Neural progenitor cell (in vitro differentiated cells): ENCODE measurements at regions not wholly inside any gene's neighbourhood (a gene's known extent, or its start where the extent isn't known, plus 50 kb on each side); places are given as distances from the start of the nearest gene placed in this dataset.
A peak's percentile ranks its signal among the peaks of the same experiment; 100 is the strongest.

ENCODE experiments used
- DNase-seq: peaks from one replicate; pipeline ENCODE4 v3.0.0-alpha.2; 2016; ENCODE audit warnings: low spot score
- H2AFZ ChIP-seq: fragments of 200-600 bp; sonication (generic); replicated peaks from 2 replicates; pipeline ENCODE4 v1.6.1; 2016; ENCODE audit warnings: antibody characterized with exemption
- H3F3A ChIP-seq: fragments of 200-600 bp; sonication (generic); 2 replicates; pipeline ENCODE4 v1.6.1; 2016; ENCODE audit warnings: antibody characterized with exemption, low read depth
- H3K27ac ChIP-seq: fragments of 200-600 bp; sonication (generic); 2 replicates; pipeline ENCODE4 v1.5.1; 2016; ENCODE audit warnings: mild to moderate bottlenecking
- H3K27me3 ChIP-seq: fragments of 200-600 bp; sonication (generic); 2 replicates; pipeline ENCODE4 v1.6.1; 2016; ENCODE audit warnings: mild to moderate bottlenecking, moderate library complexity
- H3K36me3 ChIP-seq: fragments of 200-600 bp; sonication (generic); 2 replicates; pipeline ENCODE4 v1.5.1; 2016
- H3K4me1 ChIP-seq: fragments of 200-600 bp; sonication (generic); 2 replicates; pipeline ENCODE4 v1.6.1; 2016; ENCODE audit warnings: mixed run types
- H3K4me2 ChIP-seq: fragments of 200-600 bp; sonication (generic); 2 replicates; pipeline ENCODE4 v1.6.1; 2016
- H3K4me3 ChIP-seq: fragments of 200-600 bp; sonication (generic); 2 replicates; pipeline ENCODE4 v1.5.1; 2016
- H3K79me2 ChIP-seq: fragments of 200-600 bp; sonication (generic); 2 replicates; pipeline ENCODE4 v1.6.1; 2016; ENCODE audit warnings: low read depth
- H3K9ac ChIP-seq: fragments of 200-600 bp; sonication (generic); 2 replicates; pipeline ENCODE4 v1.6.1; 2016
- H3K9me3 ChIP-seq: fragments of 200-600 bp; sonication (generic); 2 replicates; pipeline ENCODE4 v1.5.1; 2016; ENCODE audit warnings: low read depth
- H4K20me1 ChIP-seq: fragments of 200-600 bp; sonication (generic); 2 replicates; pipeline ENCODE4 v1.6.1; 2016; ENCODE audit warnings: low read depth
- H3K27ac Mint-ChIP-seq: 3 replicates; pipeline ENCODE4 v1.8.0; 2021; ENCODE audit warnings: mixed read lengths
- H3K27me3 Mint-ChIP-seq: 2 replicates; pipeline ENCODE4 v1.8.0; 2022; ENCODE audit warnings: low read depth, mild to moderate bottlenecking, inconsistent platforms, moderate library complexity, mixed read lengths; ENCODE audit not compliant: insufficient read depth
- H3K36me3 Mint-ChIP-seq: 3 replicates; pipeline ENCODE4 v1.8.0; 2021; ENCODE audit warnings: mixed read lengths
- H3K4me1 Mint-ChIP-seq: 3 replicates; pipeline ENCODE4 v1.8.0; 2021; ENCODE audit warnings: mixed read lengths
- H3K4me3 Mint-ChIP-seq: 3 replicates; pipeline ENCODE4 v1.8.0; 2021; ENCODE audit warnings: mild to moderate bottlenecking, moderate library complexity, mixed read lengths
- H3K9me3 Mint-ChIP-seq: 3 replicates; pipeline ENCODE4 v1.8.0; 2020; ENCODE audit warnings: mixed read lengths
- EZH2 ChIP-seq: fragments of 200-600 bp; sonication (generic); IDR thresholded peaks from 2 replicates; pipeline ENCODE4 v1.6.1; 2017; ENCODE audit warnings: antibody characterized with exemption, mild to moderate bottlenecking, moderate library complexity
- EZH2phosphoT487 ChIP-seq: fragments of 200-600 bp; sonication (generic); IDR thresholded peaks from 2 replicates; pipeline ENCODE4 v1.6.1; 2017; ENCODE audit warnings: antibody characterized with exemption
- TF ChIP-seq, protein P1 (sequence below): fragments of 200-600 bp; sonication (generic); IDR thresholded peaks from 2 replicates; pipeline ENCODE4 v1.5.1; 2017; ENCODE audit warnings: antibody characterized with exemption, mild to moderate bottlenecking

DNA sequence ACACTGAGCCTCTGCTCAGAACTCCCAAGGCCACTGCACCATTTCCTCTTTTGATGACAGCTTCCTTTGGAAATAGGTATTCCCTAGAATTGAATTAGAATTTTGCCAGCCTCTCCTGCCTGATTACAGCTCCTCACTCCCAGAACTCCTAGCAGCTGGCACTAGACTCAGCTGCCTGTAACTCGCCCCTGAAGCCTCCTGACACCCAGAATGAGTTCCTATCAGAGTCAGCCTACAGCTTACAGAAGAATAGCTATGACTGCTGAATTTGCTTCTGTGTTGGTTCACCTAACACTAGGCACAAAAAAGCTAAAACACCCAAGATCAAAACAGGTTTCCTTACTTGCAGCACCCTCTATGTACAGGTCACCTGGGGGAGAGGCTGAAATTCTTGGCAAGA, 108.2 kb upstream of the PTPRM start:
- no peak overlapping the region for H3K4me2 ChIP-seq
- Mint-ChIP-seq H3K9me3 (peaks cover 3% of the 10 kb centered on the region), H3K4me1 (peaks cover 38% of the 10 kb centered on the region), H3K4me3 (no peak overlapping the region), H3K27ac (no peak overlapping the region), H3K36me3 (no peaks in the 10 kb centered on the region), H3K27me3 (no peaks in the 10 kb centered on the region)
- TF ChIP-seq EZH2phosphoT487 (no peak), EZH2 (no peak)
- TF ChIP-seq, protein P1, sequence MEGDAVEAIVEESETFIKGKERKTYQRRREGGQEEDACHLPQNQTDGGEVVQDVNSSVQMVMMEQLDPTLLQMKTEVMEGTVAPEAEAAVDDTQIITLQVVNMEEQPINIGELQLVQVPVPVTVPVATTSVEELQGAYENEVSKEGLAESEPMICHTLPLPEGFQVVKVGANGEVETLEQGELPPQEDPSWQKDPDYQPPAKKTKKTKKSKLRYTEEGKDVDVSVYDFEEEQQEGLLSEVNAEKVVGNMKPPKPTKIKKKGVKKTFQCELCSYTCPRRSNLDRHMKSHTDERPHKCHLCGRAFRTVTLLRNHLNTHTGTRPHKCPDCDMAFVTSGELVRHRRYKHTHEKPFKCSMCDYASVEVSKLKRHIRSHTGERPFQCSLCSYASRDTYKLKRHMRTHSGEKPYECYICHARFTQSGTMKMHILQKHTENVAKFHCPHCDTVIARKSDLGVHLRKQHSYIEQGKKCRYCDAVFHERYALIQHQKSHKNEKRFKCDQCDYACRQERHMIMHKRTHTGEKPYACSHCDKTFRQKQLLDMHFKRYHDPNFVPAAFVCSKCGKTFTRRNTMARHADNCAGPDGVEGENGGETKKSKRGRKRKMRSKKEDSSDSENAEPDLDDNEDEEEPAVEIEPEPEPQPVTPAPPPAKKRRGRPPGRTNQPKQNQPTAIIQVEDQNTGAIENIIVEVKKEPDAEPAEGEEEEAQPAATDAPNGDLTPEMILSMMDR, result no peak
- no peak overlapping the region for H3K27ac ChIP-seq
- no peaks in the 10 kb centered on the region for H3K36me3 ChIP-seq
- DNase-seq, result no peak
- peaks cover 26% of the 10 kb centered on the region for H3K4me1 ChIP-seq
- no peaks in the 10 kb centered on the region for H3K27me3 ChIP-seq
- H4K20me1 ChIP-seq, result no peaks in the 10 kb centered on the region
- H3K9ac ChIP-seq, result no peak overlapping the region
- H3K9me3 ChIP-seq, result no peaks in the 10 kb centered on the region
- no peak overlapping the region for H3K4me3 ChIP-seq
- no peak overlapping the region for H2AFZ ChIP-seq
- H3F3A ChIP-seq, result peaks cover 5% of the 10 kb centered on the region
- no peaks in the 10 kb centered on the region for H3K79me2 ChIP-seq

DNA sequence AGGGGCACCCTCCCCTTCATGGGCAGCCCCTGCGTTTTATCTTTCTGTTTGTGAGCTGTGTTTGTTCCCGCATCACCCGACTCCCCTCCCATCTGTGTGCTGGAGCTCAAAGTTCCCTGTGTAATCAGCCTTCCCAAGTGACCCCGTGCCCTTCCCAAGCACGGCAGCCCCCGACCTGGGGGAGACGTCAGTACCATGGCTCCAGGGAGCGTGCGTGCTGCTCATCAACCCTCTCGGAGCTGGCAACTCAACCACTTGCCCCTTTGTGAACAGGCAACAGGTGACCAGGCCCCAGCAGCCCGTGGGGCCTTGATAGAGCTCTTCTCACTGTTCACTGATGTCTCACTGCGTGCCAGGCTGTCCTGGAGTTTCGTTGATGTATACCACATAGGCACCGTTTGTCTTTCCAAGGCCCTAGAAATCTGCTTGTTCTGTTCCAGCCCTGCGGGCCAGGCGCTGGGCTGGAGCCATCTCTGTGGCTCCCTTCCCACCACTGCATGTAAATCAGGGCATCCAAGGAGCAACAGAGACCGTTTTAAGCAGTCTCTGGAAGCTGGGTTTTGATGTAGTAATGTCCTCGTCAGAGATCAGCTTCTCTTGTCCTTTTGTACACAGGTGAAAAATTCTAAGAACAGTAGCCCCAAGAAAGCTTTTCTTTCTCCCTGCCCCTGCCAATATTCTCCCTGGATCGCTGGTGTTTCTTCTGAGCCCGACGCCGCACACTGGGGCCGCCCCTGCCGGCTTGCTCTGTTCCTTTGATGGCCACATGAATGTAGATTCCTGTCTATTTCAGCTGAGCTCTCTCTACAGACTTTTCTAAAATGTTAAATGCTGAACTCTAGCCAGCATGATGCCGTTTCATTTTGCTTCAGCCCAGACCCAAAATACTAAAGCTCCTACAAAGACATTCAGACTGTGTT, 107.0 kb upstream of the PTPRM start:
- Mint-ChIP-seq H3K9me3 (peaks cover 3% of the 10 kb centered on the region), H3K4me1 (peaks cover 38% of the 10 kb centered on the region), H3K27ac (peak overlapping the region; percentile 76), H3K4me3 (no peak overlapping the region), H3K36me3 (no peaks in the 10 kb centered on the region), H3K27me3 (no peaks in the 10 kb centered on the region)
- TF ChIP-seq EZH2 (no peak), EZH2phosphoT487 (no peak)
- Histone ChIP-seq H3K79me2 (no peaks in the 10 kb centered on the region), H4K20me1 (no peaks in the 10 kb centered on the region), H3F3A (peaks cover 5% of the 10 kb centered on the region), H2AFZ (peak overlapping the region; percentile 98), H3K9ac (no peak overlapping the region), H3K36me3 (no peaks in the 10 kb centered on the region), H3K4me1 (peaks cover 26% of the 10 kb centered on the region), H3K4me3 (no peak overlapping the region), H3K27me3 (no peaks in the 10 kb centered on the region), H3K9me3 (no peaks in the 10 kb centered on the region), H3K4me2 (peak overlapping the region; percentile 37), H3K27ac (peak overlapping the region; percentile 30)
- DNase-seq, result peak; percentile 18

DNA sequence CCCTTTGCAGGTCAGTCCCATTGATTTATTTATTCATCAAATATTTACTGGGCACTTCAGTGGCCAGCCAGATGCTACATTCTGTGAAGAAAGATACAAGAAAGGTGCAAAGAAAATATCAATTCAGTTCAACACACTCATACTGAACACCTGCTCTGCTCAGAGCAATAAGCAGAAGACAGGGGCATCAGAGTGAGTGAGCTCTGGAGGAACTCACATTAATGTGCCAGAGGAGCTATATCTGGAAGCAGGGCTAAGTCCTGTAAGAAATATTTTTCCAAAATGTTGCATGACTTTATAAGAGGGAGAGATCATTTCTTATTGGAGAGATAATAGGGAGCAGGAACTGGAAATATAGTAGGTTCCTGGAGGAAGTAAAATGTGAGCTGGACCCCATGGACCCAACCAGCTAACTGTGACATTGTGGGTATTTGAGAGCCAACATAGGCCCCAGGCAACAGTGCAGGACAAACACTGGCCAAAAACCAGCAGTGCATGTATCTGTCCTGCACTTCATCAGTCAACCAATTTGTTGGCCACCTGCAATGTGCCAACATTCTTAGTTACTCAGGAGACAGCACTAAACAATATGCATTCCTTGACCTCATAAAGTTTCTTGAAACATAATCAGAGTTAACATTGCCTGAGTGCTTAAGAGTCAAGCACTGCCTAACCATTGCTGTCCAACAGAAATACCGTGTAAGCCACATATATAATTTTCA, 102.7 kb upstream of the PTPRM start:
- no peaks in the 10 kb centered on the region for H4K20me1 ChIP-seq
- no peak for DNase-seq
- no peak overlapping the region for H3K9ac ChIP-seq
- no peak overlapping the region for H3K27ac ChIP-seq
- peaks cover 13% of the 10 kb centered on the region for H3K4me1 ChIP-seq
- H3F3A ChIP-seq, result peaks cover 5% of the 10 kb centered on the region
- peaks cover 3% of the 10 kb centered on the region for H3K27me3 Mint-ChIP-seq
- H3K79me2 ChIP-seq, result no peaks in the 10 kb centered on the region
- H3K36me3 ChIP-seq, result no peaks in the 10 kb centered on the region
- H3K9me3 Mint-ChIP-seq, result no peaks in the 10 kb centered on the region
- H3K27me3 ChIP-seq, result no peaks in the 10 kb centered on the region
- TF ChIP-seq, protein P1, result no peak
- TF ChIP-seq EZH2 (no peak), EZH2phosphoT487 (no peak)
- no peaks in the 10 kb centered on the region for H3K9me3 ChIP-seq
- H2AFZ ChIP-seq, result no peak overlapping the region
- no peak overlapping the region for H3K27ac Mint-ChIP-seq
- H3K4me2 ChIP-seq, result no peak overlapping the region
- no peak overlapping the region for H3K4me3 Mint-ChIP-seq
- H3K4me3 ChIP-seq, result no peak overlapping the region
- peaks cover 28% of the 10 kb centered on the region for H3K4me1 Mint-ChIP-seq
- H3K36me3 Mint-ChIP-seq, result no peaks in the 10 kb centered on the region
